IMR-90 (cell line): ENCODE measurements at regions not wholly inside any gene's neighbourhood (a gene's known extent, or its start where the extent isn't known, plus 50 kb on each side); places are given as distances from the start of the nearest gene placed in this dataset.

Experiments
- ATAC-seq: fragments of 200-7000 bp; cut with Tn5 transposase; 2 replicates; pipeline ENCODE4 v1.9.1; 2020; ENCODE audit warnings: low read depth, mild to moderate bottlenecking, moderate library complexity
- BruUV-seq: library from RNA; stranded (reverse); fragments of 400-500 nt; replicated peaks from 2 replicates; lab custom pipeline; 2021; lab: Mats Ljungman, UMichigan
- CTCF ChIA-PET: fragments of 300-600 bp; formaldehyde crosslinking; extraction: SDS; loops from one replicate; lab custom pipeline; 2021; ENCODE audit warnings: antibody characterized with exemption; lab: Yijun Ruan, JAX
- POLR2A ChIA-PET: fragments of 300-600 bp; sonication (Branson Sonifier 250); formaldehyde crosslinking; loops from one replicate; lab custom pipeline; 2022; ENCODE audit warnings: antibody characterized with exemption; ENCODE audit not compliant: unreplicated experiment; lab: Charles Lee
- DNase-seq: peaks from one replicate; pipeline ENCODE4 v3.0.0; 2013
- H2AFZ ChIP-seq: replicated peaks from 2 replicates; pipeline ENCODE3; 2013; ENCODE audit warnings: low read length, mild to moderate bottlenecking; ENCODE audit not compliant: poor library complexity
- H2AK5ac ChIP-seq: 2 replicates; pipeline ENCODE4 v1.6.1; 2013; ENCODE audit warnings: low read depth, low read length, inconsistent platforms
- H2AK9ac ChIP-seq: replicated peaks from 2 replicates; pipeline ENCODE3; 2013; ENCODE audit warnings: mild to moderate bottlenecking, low read depth, low read length, moderate library complexity; ENCODE audit not compliant: poor library complexity
- H2BK120ac ChIP-seq: 2 replicates; pipeline ENCODE4 v1.6.1; 2013; ENCODE audit warnings: low read depth, low read length, inconsistent platforms
- H2BK15ac ChIP-seq: 3 replicates; pipeline ENCODE4 v1.6.1; 2013; ENCODE audit warnings: low read depth, low read length, inconsistent platforms
- H2BK20ac ChIP-seq: 2 replicates; pipeline ENCODE4 v1.6.1; 2013; ENCODE audit warnings: low read depth, mild to moderate bottlenecking, inconsistent platforms, low read length, moderate library complexity
- H2BK5ac ChIP-seq: 2 replicates; pipeline ENCODE4 v1.6.1; 2013; ENCODE audit warnings: mild to moderate bottlenecking, low read depth, low read length, inconsistent platforms; ENCODE audit not compliant: poor library complexity, severe bottlenecking
- H3K14ac ChIP-seq: replicated peaks from 2 replicates; pipeline ENCODE4 v1.6.1; 2013; ENCODE audit warnings: low read depth, low read length, inconsistent platforms
- H3K18ac ChIP-seq: 2 replicates; pipeline ENCODE4 v1.6.1; 2013; ENCODE audit warnings: low read depth, low read length, control low read depth
- H3K23ac ChIP-seq: 2 replicates; pipeline ENCODE4 v1.6.1; 2013; ENCODE audit warnings: low read depth, low read length, inconsistent platforms
- H3K27ac ChIP-seq: 2 replicates; pipeline ENCODE4 v1.5.1; 2013; ENCODE audit warnings: mild to moderate bottlenecking, control low read depth, low read length; ENCODE audit not compliant: insufficient read depth
- H3K27me3 ChIP-seq: 2 replicates; pipeline ENCODE4 v1.6.1; 2013; ENCODE audit warnings: low read length; ENCODE audit not compliant: control insufficient read depth, insufficient read depth
- H3K36me3 ChIP-seq: 2 replicates; pipeline ENCODE4 v1.6.1; 2013; ENCODE audit warnings: low read length, mixed read lengths; ENCODE audit not compliant: control insufficient read depth, insufficient read depth
- H3K4ac ChIP-seq: 2 replicates; pipeline ENCODE4 v1.6.1; 2013; ENCODE audit warnings: low read depth, low read length, inconsistent platforms
- H3K4me1 ChIP-seq: 2 replicates; pipeline ENCODE4 v1.6.1; 2013; ENCODE audit warnings: low read length, mixed read lengths; ENCODE audit not compliant: control insufficient read depth, insufficient read depth
- H3K4me2 ChIP-seq: 2 replicates; pipeline ENCODE4 v1.6.1; 2013; ENCODE audit warnings: low read depth, mild to moderate bottlenecking, control low read depth, low read length, moderate library complexity
- H3K4me3 ChIP-seq: 2 replicates; pipeline ENCODE4 v1.5.1; 2013; ENCODE audit warnings: low read depth, mild to moderate bottlenecking, control low read depth, low read length, moderate library complexity; ENCODE audit not compliant: insufficient read depth
- H3K56ac ChIP-seq: 2 replicates; pipeline ENCODE4 v1.6.1; 2013; ENCODE audit warnings: low read length, inconsistent platforms; ENCODE audit not compliant: insufficient read depth; ENCODE audit errors: extremely low read depth
- H3K79me1 ChIP-seq, 2 experiments: 2 replicates each; pipeline ENCODE4 v1.6.1; 2013; ENCODE audit warnings: low read length in 2 of 2, inconsistent platforms in 1 of 2, low read depth in 1 of 2
- H3K9ac ChIP-seq: 2 replicates; pipeline ENCODE4 v1.6.1; 2013; ENCODE audit warnings: low read depth, low read length, control low read depth
- H3K9me1 ChIP-seq: 2 replicates; pipeline ENCODE4 v1.6.1; 2013; ENCODE audit warnings: low read length, inconsistent platforms; ENCODE audit not compliant: insufficient read depth
- H3K9me3 ChIP-seq: 2 replicates; pipeline ENCODE4 v1.6.1; 2013; ENCODE audit warnings: low read length; ENCODE audit not compliant: control insufficient read depth, insufficient read depth
- H4K20me1 ChIP-seq: 2 replicates; pipeline ENCODE4 v1.6.1; 2013; ENCODE audit warnings: low read length, inconsistent platforms; ENCODE audit not compliant: insufficient read depth
- H4K5ac ChIP-seq: 2 replicates; pipeline ENCODE4 v1.6.1; 2013; ENCODE audit warnings: mild to moderate bottlenecking, low read depth, low read length, control low read depth
- H4K8ac ChIP-seq, 2 experiments: 2 replicates each; pipeline ENCODE4 v1.6.1; 2013; ENCODE audit warnings: low read depth in 2 of 2, low read length in 2 of 2, control low read depth in 1 of 2, inconsistent platforms in 1 of 2
- H4K91ac ChIP-seq: 2 replicates; pipeline ENCODE4 v1.6.1; 2013; ENCODE audit warnings: low read depth, low read length, inconsistent platforms; ENCODE audit not compliant: insufficient read depth
- BHLHE40 ChIP-seq: fragments of 150-350 bp; IDR thresholded peaks from 2 replicates; pipeline ENCODE4 v1.6.1; 2016; ENCODE audit warnings: mild to moderate bottlenecking, low read depth, low read length
- CEBPB ChIP-seq: IDR thresholded peaks from 2 replicates; pipeline ENCODE4 v1.6.1; 2012; ENCODE audit warnings: low read depth, low read length, improper control_type of control experiment
- CHD1 ChIP-seq: IDR thresholded peaks from 2 replicates; pipeline ENCODE4 v1.6.1; 2012; ENCODE audit warnings: low read depth, low read length, improper control_type of control experiment
- ELK1 ChIP-seq: fragments of 150-350 bp; IDR thresholded peaks from 2 replicates; pipeline ENCODE4 v1.6.1; 2016; ENCODE audit warnings: low read depth, mild to moderate bottlenecking, low read length, moderate library complexity, borderline replicate concordance
- FOS ChIP-seq: fragments of 150-350 bp; IDR thresholded peaks from 2 replicates; pipeline ENCODE4 v1.6.1; 2016; ENCODE audit warnings: low read depth, low read length
- MAFK ChIP-seq: IDR thresholded peaks from 2 replicates; pipeline ENCODE4 v1.6.1; 2012; ENCODE audit warnings: low read depth, low read length, improper control_type of control experiment
- MAZ ChIP-seq: IDR thresholded peaks from 2 replicates; pipeline ENCODE4 v1.6.1; 2012; ENCODE audit warnings: low read depth, mild to moderate bottlenecking, low read length, improper control_type of control experiment, moderate library complexity, borderline replicate concordance
- MXI1 ChIP-seq: IDR thresholded peaks from 2 replicates; pipeline ENCODE4 v1.6.1; 2012; ENCODE audit warnings: low read depth, mild to moderate bottlenecking, low read length, moderate library complexity, borderline replicate concordance
- NFE2L2 ChIP-seq: fragments of 150-350 bp; IDR thresholded peaks from 2 replicates; pipeline ENCODE4 v1.6.1; 2016; ENCODE audit warnings: low read depth, mild to moderate bottlenecking, low read length
- POLR2A ChIP-seq: IDR thresholded peaks from 2 replicates; pipeline ENCODE4 v1.6.1; 2012; ENCODE audit warnings: mild to moderate bottlenecking, low read depth, low read length
- RAD21 ChIP-seq: IDR thresholded peaks from 2 replicates; pipeline ENCODE4 v1.6.1; 2012; ENCODE audit warnings: low read length, improper control_type of control experiment
- RCOR1 ChIP-seq: IDR thresholded peaks from 2 replicates; pipeline ENCODE4 v1.6.1; 2012; ENCODE audit warnings: mild to moderate bottlenecking, low read length, improper control_type of control experiment; ENCODE audit not compliant: insufficient replicate concordance
- RFX5 ChIP-seq: IDR thresholded peaks from 2 replicates; pipeline ENCODE4 v1.8.0; 2012; ENCODE audit warnings: low read depth, mild to moderate bottlenecking, low read length, moderate library complexity
- SMC3 ChIP-seq: fragments of 150-350 bp; IDR thresholded peaks from 2 replicates; pipeline ENCODE4 v1.6.1; 2016; ENCODE audit warnings: low read depth, mild to moderate bottlenecking, antibody characterized with exemption, low read length, moderate library complexity
- WGBS, 2 experiments: methylation state at CpG; one replicate each; pipeline versions ENCODE4 v1.1.5 to v1.1.7; 2013; ENCODE audit warnings: missing lambda C conversion rate in 2 of 2; ENCODE audit not compliant: insufficient read length in 1 of 2; ENCODE audit errors: extremely low coverage in 2 of 2; 5-methylcytosine and 5-hydroxymethylcytosine counted together
- dilution Hi-C: fragments of 300-500 bp; cut with HindIII; formaldehyde crosslinking; loops from one replicate; pipeline ENCODE4 v1.14.3; 2018; ENCODE audit warnings: low sequenced_read_pairs; ENCODE audit not compliant: unreplicated experiment
- in situ Hi-C: fragments of 300-500 bp; cut with MboI; formaldehyde crosslinking; loops from 3 replicates; pipeline ENCODE4 v1.14.3; 2019; ENCODE audit warnings: low sequenced_read_pairs, inconsistent platforms, mixed read lengths
- intact Hi-C: fragments of 100-400 bp; cut with micrococcal nuclease; formaldehyde crosslinking; loops from 2 replicates; pipeline ENCODE4 v1.10.0; 2022
- TF ChIP-seq, protein P1 (sequence below): fragments of 150-350 bp; IDR thresholded peaks from 2 replicates; pipeline ENCODE4 v1.6.1; 2017; ENCODE audit warnings: mild to moderate bottlenecking, antibody characterized with exemption, low read length, low read depth
- TF ChIP-seq, protein P2 (sequence below): conservative IDR thresholded peaks from 2 replicates; pipeline ENCODE4 v1.5.1; 2012; ENCODE audit warnings: mild to moderate bottlenecking, low read depth, low read length, improper control_type of control experiment

GRCh38 chr2:236747925-236748324 is 178.3 kb downstream of the ACKR3 start:
- Histone ChIP-seq H3K27ac (no peak overlapping the region), H3K9ac (no peak overlapping the region), H2BK5ac (no peak overlapping the region), H3K14ac (no peak overlapping the region), H2AK9ac (no peak overlapping the region), H2BK15ac (no peak overlapping the region), H2BK20ac (no peak overlapping the region), H3K4me2 (no peak overlapping the region), H3K9me3 (no peaks in the 10 kb centered on the region; the same call in 1 of the 2 replicates), H3K9me1 (no peaks in the 10 kb centered on the region; the same call in 1 of the 2 replicates), H2AFZ (no peak overlapping the region), H4K5ac (no peak overlapping the region), H3K79me1 (no peaks in the 10 kb centered on the region), H3K18ac (no peak overlapping the region), H4K8ac (no peak overlapping the region), H3K36me3 (no peaks in the 10 kb centered on the region), H3K23ac (no peak overlapping the region), H3K4ac (no peak overlapping the region), H4K20me1 (no peaks in the 10 kb centered on the region), H3K4me1 (peaks cover 9% of the 10 kb centered on the region), H2AK5ac (no peak overlapping the region), H3K4me3 (no peak overlapping the region), H3K56ac (no peak overlapping the region), H3K27me3 (peaks cover 28% of the 10 kb centered on the region), H4K91ac (no peak overlapping the region), H2BK120ac (no peak overlapping the region)
- DNase-seq (no peak), ATAC-seq (no peak)
- intact Hi-C loops = no loop called here
- WGBS, 2 experiments = 70% methylated on average over 2 of the region's 5 CpGs; no CpG with 5 or more reads in 1 of the 2 experiments
- BruUV-seq = no TSS peak
- POLR2A ChIA-PET = no interaction called here
- in situ Hi-C loops = no loop called here
- dilution Hi-C loops = no loop called here
- TF ChIP-seq MAFK = no peak
- TF ChIP-seq, protein P1, sequence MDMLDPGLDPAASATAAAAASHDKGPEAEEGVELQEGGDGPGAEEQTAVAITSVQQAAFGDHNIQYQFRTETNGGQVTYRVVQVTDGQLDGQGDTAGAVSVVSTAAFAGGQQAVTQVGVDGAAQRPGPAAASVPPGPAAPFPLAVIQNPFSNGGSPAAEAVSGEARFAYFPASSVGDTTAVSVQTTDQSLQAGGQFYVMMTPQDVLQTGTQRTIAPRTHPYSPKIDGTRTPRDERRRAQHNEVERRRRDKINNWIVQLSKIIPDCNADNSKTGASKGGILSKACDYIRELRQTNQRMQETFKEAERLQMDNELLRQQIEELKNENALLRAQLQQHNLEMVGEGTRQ = no peak
- TF ChIP-seq BHLHE40 = no peak
- TF ChIP-seq MXI1 = no peak
- no peak for TF ChIP-seq RCOR1
- no peak for TF ChIP-seq NFE2L2
- TF ChIP-seq RFX5 = no peak
- TF ChIP-seq, protein P2, sequence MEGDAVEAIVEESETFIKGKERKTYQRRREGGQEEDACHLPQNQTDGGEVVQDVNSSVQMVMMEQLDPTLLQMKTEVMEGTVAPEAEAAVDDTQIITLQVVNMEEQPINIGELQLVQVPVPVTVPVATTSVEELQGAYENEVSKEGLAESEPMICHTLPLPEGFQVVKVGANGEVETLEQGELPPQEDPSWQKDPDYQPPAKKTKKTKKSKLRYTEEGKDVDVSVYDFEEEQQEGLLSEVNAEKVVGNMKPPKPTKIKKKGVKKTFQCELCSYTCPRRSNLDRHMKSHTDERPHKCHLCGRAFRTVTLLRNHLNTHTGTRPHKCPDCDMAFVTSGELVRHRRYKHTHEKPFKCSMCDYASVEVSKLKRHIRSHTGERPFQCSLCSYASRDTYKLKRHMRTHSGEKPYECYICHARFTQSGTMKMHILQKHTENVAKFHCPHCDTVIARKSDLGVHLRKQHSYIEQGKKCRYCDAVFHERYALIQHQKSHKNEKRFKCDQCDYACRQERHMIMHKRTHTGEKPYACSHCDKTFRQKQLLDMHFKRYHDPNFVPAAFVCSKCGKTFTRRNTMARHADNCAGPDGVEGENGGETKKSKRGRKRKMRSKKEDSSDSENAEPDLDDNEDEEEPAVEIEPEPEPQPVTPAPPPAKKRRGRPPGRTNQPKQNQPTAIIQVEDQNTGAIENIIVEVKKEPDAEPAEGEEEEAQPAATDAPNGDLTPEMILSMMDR = no peak
- no peak for TF ChIP-seq MAZ
- TF ChIP-seq CEBPB = no peak
- no peak for TF ChIP-seq SMC3
- TF ChIP-seq CHD1 = no peak
- TF ChIP-seq POLR2A = no peak
- TF ChIP-seq RAD21 = no peak
- TF ChIP-seq FOS = no peak
- TF ChIP-seq ELK1 = no peak
- CTCF ChIA-PET = no interaction called here
